ENCODE measurements at regions not wholly inside any gene's neighbourhood (a gene's known extent, or its start where the extent isn't known, plus 50 kb on each side); places are given as distances from the start of the nearest gene placed in this dataset.
"Not testable (repeated sequence)": the region's sequence is repeated elsewhere in the genome, so short reads cannot be mapped to it uniquely, and the experiment has no call there.

DNA sequence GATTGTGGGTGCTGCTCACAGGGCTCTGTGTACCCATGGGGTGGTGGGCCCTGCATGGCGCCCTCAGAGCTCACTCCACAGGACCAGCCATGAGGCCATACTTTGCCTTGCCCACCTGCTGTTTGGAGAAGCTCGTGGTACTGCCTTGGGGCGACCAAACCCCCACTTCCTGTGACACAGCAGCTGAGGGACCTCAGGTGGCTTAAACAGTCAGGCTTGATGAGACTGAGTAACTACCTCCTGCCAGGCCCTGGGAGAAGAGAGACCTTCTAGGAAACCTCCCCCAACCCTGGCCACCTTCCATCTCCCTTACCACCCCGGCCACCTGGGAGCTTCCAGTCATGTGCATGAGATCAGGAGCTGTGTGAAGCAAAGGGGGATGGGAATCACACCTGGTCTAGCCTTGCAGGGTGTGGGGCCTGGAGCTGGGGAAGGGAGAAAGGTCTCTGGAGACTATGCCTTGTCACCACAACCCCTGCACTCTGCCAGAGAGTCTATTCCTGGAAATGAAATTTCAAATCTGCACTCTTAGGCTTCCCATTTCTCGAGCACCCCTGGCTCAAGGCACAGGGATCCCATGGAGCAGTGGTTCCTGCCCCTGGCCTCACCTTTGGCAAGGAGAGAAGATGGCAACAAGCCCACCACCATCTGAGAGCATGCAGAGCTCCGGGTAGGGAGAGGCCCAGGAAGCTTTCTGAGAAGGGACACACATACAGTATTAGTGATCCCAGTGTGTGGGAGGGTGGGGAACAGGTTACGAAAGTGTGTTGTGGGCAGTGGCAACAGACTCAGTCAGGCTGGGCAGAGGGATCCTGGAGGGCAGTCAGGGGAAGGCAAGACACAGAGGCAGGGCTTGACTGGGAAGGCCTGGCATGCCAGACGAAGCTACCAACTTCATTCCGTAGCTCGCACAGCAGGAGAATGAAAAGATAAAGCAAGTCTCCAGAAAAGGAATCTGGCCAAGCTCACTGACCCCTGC, 125.0 kb downstream of the URI1 start:
- no peak overlapping the region for H3K4me3 ChIP-seq (ENCODE audit: low read depth, low read length)
- H3K27me3 ChIP-seq: no peaks in the 10 kb centered on the region; the same call in 1 of the 2 replicates
- no peak for DNase-seq
- H3K36me3 ChIP-seq: no peaks in the 10 kb centered on the region
- no peaks in the 10 kb centered on the region for H3K9me3 ChIP-seq
- TF ChIP-seq, protein P1, sequence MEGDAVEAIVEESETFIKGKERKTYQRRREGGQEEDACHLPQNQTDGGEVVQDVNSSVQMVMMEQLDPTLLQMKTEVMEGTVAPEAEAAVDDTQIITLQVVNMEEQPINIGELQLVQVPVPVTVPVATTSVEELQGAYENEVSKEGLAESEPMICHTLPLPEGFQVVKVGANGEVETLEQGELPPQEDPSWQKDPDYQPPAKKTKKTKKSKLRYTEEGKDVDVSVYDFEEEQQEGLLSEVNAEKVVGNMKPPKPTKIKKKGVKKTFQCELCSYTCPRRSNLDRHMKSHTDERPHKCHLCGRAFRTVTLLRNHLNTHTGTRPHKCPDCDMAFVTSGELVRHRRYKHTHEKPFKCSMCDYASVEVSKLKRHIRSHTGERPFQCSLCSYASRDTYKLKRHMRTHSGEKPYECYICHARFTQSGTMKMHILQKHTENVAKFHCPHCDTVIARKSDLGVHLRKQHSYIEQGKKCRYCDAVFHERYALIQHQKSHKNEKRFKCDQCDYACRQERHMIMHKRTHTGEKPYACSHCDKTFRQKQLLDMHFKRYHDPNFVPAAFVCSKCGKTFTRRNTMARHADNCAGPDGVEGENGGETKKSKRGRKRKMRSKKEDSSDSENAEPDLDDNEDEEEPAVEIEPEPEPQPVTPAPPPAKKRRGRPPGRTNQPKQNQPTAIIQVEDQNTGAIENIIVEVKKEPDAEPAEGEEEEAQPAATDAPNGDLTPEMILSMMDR (IDR thresholded peaks at IDR 0.05; ENCODE audit: low read depth, low read length): no peak
- H3K4me1 ChIP-seq: peaks cover 7% of the 10 kb centered on the region; the same call in 1 of the 2 replicates

DNA sequence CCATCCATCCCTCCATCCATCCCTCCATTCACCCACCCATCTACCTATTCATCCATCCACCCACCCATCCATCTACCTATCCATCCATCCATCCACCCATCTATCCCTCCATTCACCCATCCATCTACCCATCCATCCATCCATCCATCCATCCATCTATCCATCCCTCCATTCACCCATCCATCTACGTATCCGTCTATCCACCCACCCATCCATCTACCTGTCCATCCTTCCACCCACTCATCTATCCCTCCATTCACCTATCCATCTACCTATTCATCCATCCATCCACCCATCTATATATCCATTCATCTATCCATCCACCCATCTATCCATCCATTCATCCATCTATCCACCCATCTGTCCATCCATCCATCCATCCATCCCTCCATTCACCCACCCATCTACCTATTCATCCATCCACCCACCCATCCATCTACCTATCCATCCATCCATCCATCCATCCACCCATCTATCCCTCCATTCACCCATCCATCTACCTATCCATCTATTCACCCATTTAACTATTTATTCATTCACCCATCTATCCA, 126.0 kb downstream of the URI1 start:
- H3K4me3 ChIP-seq (ENCODE audit: low read depth, low read length); H3K27me3 ChIP-seq; DNase-seq; H3K9me3 ChIP-seq; H3K4me1 ChIP-seq; H3K36me3 ChIP-seq: not testable (repeated sequence)

DNA sequence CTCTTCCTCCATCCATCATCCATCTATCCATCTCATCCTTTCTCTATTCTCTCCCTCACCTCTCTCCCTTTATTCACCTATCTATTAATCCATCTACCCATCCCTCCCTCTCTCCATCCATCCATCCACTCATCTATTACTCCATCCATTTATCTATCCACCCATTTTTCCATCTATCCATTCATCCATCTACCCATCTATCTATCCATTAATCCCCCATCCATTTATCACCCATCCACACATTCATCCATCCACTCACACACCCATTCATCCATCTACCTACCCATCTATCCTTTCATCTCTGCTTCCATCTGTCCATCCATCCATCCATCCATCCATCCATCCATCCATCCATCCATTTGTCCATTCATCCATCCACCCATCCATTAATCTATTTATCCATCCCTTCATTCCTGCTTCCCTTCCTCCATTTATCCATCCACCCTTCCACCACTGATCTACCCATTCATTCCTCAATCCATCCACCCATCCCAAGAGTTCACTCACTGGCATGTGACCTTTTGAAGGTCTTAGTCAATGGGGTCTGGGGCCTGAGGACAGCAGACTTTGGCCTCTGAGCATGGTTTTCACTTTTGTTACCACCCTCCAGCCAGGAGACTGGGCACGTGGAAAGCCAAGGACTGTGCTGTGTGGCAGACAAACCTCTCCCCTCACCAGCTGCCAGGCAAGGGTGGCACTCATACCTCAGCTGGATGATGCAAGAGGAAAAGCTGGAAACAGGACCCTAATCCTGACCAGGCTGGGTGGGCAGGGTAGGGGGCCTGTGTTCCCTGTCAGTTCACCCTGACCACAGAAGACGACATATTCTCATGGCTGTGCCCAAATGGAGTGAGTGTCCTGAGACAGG, 126.7 kb downstream of the URI1 start:
- Histone ChIP-seq H3K4me3 (ENCODE audit: low read depth, low read length) (no peak overlapping the region), H3K27me3 (no peaks in the 10 kb centered on the region; the same call in 1 of the 2 replicates), H3K36me3 (no peaks in the 10 kb centered on the region), H3K9me3 (no peaks in the 10 kb centered on the region), H3K4me1 (peaks cover 7% of the 10 kb centered on the region; the same call in 1 of the 2 replicates)
- DNase-seq: no peak
- TF ChIP-seq, protein P1 (IDR thresholded peaks at IDR 0.05; ENCODE audit: low read depth, low read length): no peak

DNA sequence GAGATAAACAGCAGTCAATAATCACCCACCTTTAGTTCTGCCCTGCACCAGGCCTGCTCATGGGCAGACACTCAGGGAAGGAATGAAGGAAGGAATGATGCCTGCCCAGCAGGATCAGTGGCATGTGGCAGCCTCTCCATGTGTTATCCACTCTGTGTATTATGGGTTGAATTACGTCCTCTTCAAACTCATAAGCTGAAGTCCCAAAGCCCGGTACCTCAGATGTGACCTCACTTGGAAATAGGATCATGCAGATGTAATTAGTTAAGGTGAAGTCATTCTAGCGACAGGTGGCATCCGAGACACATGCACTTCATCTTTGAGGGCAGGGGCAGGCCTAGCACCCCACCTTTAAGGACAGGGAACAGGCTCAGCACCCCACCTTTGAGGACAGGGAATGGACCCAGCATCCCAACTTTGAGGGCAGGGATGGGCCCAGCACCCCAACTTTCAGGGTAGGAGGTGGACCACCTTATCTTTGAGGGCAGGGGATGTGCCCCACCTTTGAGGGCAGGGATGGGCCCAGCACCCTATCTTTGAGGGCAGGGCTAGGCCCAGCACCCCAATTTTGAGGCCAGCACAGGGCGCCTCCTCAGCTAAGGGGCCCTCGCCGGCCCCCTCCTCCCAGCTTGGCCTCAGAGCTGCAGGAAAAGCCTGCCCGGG, 127.6 kb downstream of the URI1 start:
- TF ChIP-seq, protein P1 (IDR thresholded peaks at IDR 0.05; ENCODE audit: low read depth, low read length): no peak
- H3K9me3 ChIP-seq: no peaks in the 10 kb centered on the region
- no peak for DNase-seq
- no peaks in the 10 kb centered on the region; the same call in 1 of the 2 replicates for H3K27me3 ChIP-seq
- H3K36me3 ChIP-seq: no peaks in the 10 kb centered on the region
- peaks cover 7% of the 10 kb centered on the region; the same call in 1 of the 2 replicates for H3K4me1 ChIP-seq
- no peak overlapping the region for H3K4me3 ChIP-seq (ENCODE audit: low read depth, low read length)

DNA sequence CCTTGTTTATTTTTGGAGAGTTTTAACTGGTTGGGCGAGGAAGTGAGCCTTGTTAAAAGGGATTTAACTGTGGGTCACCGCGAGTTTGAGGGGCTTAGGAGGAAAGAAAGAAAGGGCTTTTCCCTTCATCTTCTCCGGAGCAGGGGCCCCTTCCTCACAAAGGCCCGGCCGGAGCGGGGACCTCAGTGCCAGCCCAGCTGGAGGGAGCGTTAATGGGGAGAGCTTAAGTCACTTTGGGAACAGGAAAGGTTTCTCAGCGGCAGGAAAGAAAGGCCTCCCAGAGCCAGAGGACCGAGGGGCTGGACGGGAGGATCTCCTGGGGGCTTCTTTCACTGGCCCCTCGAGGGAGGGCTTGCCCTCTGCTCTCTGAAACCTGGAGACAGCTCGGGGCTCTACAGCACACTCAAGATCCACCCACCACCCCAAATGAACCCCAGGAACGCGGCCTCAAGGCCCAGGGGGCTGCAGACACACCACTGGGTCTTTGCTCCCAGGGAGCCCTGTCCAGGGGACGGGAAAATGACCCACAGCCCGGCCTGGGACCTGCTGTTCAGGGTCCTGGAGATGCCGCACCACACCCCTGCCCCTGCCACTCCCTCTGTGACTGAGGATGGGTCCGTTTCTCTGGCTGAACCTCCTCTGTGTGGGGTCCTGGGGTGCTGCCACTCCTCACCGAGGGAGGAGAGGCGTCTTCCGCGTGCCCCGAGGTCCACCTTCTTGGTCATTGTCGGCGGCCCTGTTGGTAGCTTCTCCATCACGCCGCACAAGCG, 128.3 kb downstream of the URI1 start:
- TF ChIP-seq, protein P1 (IDR thresholded peaks at IDR 0.05; ENCODE audit: low read depth, low read length): no peak
- DNase-seq: no peak
- Histone ChIP-seq H3K4me3 (ENCODE audit: low read depth, low read length) (no peak overlapping the region), H3K4me1 (peaks cover 7% of the 10 kb centered on the region; the same call in 1 of the 2 replicates), H3K36me3 (no peaks in the 10 kb centered on the region), H3K9me3 (no peaks in the 10 kb centered on the region), H3K27me3 (no peaks in the 10 kb centered on the region; the same call in 1 of the 2 replicates)

Data from BE2C (cell line).